ENCODE measurements at regions not wholly inside any gene's neighbourhood (a gene's known extent, or its start where the extent isn't known, plus 50 kb on each side); places are given as distances from the start of the nearest gene placed in this dataset.

DNA sequence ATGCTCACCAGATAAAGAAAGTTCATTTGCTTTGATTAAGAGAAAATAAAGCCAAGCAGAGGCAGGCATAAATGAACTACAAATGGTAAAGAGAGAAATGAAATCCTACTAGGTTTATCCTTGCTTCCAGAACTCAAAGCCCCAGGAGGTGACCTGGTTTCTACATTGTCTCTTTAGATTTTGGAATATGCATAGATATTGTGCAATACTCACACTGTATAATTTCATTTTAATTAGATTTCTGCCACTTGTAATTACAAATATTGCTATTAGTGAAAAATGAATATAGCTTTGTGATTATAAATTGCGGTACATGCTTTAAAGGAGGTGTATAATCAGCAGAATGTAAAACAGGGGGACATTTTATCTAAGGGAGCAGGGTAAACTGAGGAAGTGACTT lies 76.9 kb upstream of the NRXN1 start:
- no peak for DNase-seq (ENCODE audit: low read depth)
- Histone ChIP-seq H3K4me3 (ENCODE audit: low read depth, low read length) (no peak overlapping the region), H3K36me3 (ENCODE audit: control insufficient read depth, insufficient read depth, low read length) (no peaks in the 10 kb centered on the region), H3K27me3 (ENCODE audit: control insufficient read depth, insufficient read depth, low read length) (no peaks in the 10 kb centered on the region)
- TF ChIP-seq, protein P1, sequence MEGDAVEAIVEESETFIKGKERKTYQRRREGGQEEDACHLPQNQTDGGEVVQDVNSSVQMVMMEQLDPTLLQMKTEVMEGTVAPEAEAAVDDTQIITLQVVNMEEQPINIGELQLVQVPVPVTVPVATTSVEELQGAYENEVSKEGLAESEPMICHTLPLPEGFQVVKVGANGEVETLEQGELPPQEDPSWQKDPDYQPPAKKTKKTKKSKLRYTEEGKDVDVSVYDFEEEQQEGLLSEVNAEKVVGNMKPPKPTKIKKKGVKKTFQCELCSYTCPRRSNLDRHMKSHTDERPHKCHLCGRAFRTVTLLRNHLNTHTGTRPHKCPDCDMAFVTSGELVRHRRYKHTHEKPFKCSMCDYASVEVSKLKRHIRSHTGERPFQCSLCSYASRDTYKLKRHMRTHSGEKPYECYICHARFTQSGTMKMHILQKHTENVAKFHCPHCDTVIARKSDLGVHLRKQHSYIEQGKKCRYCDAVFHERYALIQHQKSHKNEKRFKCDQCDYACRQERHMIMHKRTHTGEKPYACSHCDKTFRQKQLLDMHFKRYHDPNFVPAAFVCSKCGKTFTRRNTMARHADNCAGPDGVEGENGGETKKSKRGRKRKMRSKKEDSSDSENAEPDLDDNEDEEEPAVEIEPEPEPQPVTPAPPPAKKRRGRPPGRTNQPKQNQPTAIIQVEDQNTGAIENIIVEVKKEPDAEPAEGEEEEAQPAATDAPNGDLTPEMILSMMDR (IDR thresholded peaks at IDR 0.05; ENCODE audit: insufficient read depth, low read length, poor library complexity, severe bottlenecking), result no peak

DNA sequence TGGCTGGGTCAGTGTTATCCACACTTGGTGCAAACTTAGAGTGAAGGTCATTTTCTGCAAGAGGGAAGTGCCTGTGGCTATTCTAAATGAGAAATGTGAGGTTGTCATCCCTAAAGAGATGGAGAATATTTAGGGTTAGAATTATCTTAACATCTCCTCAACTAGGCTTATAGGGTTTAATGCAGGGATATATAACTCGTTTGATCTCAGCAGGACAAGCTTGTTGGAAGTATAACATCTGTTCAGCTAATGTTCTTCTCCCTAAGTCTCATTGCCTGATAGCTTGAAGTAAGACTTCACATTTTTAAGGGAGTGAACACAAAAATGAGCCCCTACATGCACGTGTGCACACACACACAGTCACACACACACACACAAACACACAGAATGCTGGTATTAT lies 75.9 kb upstream of the NRXN1 start:
- no peaks in the 10 kb centered on the region for H3K27me3 ChIP-seq (ENCODE audit: control insufficient read depth, insufficient read depth, low read length)
- no peak for DNase-seq (ENCODE audit: low read depth)
- TF ChIP-seq, protein P1 (IDR thresholded peaks at IDR 0.05; ENCODE audit: insufficient read depth, low read length, poor library complexity, severe bottlenecking), result no peak
- H3K36me3 ChIP-seq (ENCODE audit: control insufficient read depth, insufficient read depth, low read length), result no peaks in the 10 kb centered on the region
- no peak overlapping the region for H3K4me3 ChIP-seq (ENCODE audit: low read depth, low read length)

GRCh38 chr2:51105811-51106210 lies 73.9 kb upstream of the NRXN1 start:
- no peaks in the 10 kb centered on the region for H3K27me3 ChIP-seq (ENCODE audit: control insufficient read depth, insufficient read depth, low read length)
- no peak for DNase-seq (ENCODE audit: low read depth)
- no peak overlapping the region for H3K4me3 ChIP-seq (ENCODE audit: low read depth, low read length)
- H3K36me3 ChIP-seq (ENCODE audit: control insufficient read depth, insufficient read depth, low read length), result no peaks in the 10 kb centered on the region
- TF ChIP-seq, protein P1 (IDR thresholded peaks at IDR 0.05; ENCODE audit: insufficient read depth, low read length, poor library complexity, severe bottlenecking), result no peak

GRCh38 chr2:51103205-51103604 lies 71.3 kb upstream of the NRXN1 start:
- peak; percentile 34 for DNase-seq (ENCODE audit: low read depth)
- H3K4me3 ChIP-seq (ENCODE audit: low read depth, low read length), result no peak overlapping the region
- no peaks in the 10 kb centered on the region for H3K36me3 ChIP-seq (ENCODE audit: control insufficient read depth, insufficient read depth, low read length)
- TF ChIP-seq, protein P1 (IDR thresholded peaks at IDR 0.05; ENCODE audit: insufficient read depth, low read length, poor library complexity, severe bottlenecking), result no peak
- no peaks in the 10 kb centered on the region for H3K27me3 ChIP-seq (ENCODE audit: control insufficient read depth, insufficient read depth, low read length)

DNA sequence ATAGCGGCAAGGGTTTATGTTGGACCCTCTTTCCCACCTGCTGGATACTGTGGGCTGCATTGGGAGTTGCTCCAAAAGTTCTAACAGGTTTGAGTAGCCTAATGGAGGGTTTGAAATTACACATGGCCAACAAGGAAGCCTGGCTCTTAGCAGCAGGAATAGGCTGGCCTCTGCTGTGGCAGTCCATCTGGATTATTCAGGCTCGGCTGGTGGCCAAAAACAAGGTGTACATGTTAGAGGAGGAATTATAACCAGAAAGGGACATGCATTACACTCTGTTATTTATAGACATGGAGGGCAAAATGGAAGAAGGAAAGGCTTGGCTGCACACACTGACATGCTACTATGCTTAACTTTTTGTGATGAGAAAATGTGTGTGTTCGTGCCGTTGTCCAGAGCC lies 61.1 kb upstream of the NRXN1 start:
- TF ChIP-seq, protein P1 (IDR thresholded peaks at IDR 0.05; ENCODE audit: insufficient read depth, low read length, poor library complexity, severe bottlenecking), result no peak

DNA sequence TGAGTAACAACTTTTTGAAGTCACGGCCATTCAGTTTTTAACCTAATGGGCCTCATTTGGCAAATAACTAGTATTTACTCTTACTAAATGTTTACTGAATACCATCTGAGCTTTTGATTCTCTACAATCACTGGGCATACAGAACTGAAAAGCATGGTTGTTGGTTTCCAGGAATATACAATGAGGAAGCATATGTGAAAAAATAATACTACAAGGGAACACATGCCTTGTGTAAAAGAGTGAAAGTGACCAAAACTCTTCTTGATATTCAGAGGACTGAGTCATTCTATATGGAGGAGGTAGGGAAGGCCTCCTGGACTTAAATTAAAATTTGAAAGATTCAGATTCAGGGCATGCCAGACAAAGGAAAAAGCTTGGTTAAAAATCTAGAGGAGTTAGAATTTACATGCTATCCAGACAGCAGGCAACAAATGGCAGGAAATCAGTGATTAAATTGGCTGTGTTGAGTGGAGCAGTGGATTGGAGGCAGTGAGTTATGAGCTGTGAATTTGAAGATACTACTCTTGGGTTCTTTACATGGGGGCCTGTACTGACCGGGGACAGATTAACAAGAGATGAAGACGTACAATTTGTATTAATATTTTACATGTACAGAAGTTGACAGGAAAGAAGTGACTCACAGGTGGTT lies 53.6 kb upstream of the NRXN1 start:
- H3K36me3 ChIP-seq (ENCODE audit: control insufficient read depth, insufficient read depth, low read length), result no peaks in the 10 kb centered on the region
- TF ChIP-seq, protein P1 (IDR thresholded peaks at IDR 0.05; ENCODE audit: insufficient read depth, low read length, poor library complexity, severe bottlenecking), result no peak
- no peaks in the 10 kb centered on the region for H3K27me3 ChIP-seq (ENCODE audit: control insufficient read depth, insufficient read depth, low read length)
- no peak overlapping the region for H3K4me3 ChIP-seq (ENCODE audit: low read depth, low read length)
- DNase-seq (ENCODE audit: low read depth), result no peak

More for the DNA sequence above, 61.1 kb upstream of the NRXN1 start:
- no peak overlapping the region for H3K4me3 ChIP-seq (ENCODE audit: low read depth, low read length)
- no peaks in the 10 kb centered on the region for H3K27me3 ChIP-seq (ENCODE audit: control insufficient read depth, insufficient read depth, low read length)
- no peaks in the 10 kb centered on the region for H3K36me3 ChIP-seq (ENCODE audit: control insufficient read depth, insufficient read depth, low read length)
- DNase-seq (ENCODE audit: low read depth), result no peak
